HG02798 (cell line): ENCODE measurements at regions not wholly inside any gene's neighbourhood (a gene's known extent, or its start where the extent isn't known, plus 50 kb on each side); places are given as distances from the start of the nearest gene placed in this dataset.

Source experiments
- ATAC-seq: cut with Tn5 transposase; IDR thresholded peaks from one replicate; pipeline ENCODE4 v1.9.1; 2021; ENCODE audit warnings: mild to moderate bottlenecking; ENCODE audit not compliant: unreplicated experiment, poor library complexity

- ATAC-seq = no peak
These were observed 265.8 kb upstream of the IRX4 start for GRCh38 chr5:2148312-2149194.

- no peak for ATAC-seq
These were observed 265.0 kb upstream of the IRX4 start for GRCh38 chr5:2147504-2148311.

- no peak for ATAC-seq
These were observed 261.1 kb upstream of the IRX4 start for GRCh38 chr5:2143646-2144353.

GRCh38 chr5:2143088-2143487 lies 260.4 kb upstream of the IRX4 start:
- no peak for ATAC-seq

- ATAC-seq = no peak
These were observed 259.8 kb upstream of the IRX4 start for GRCh38 chr5:2142456-2142954.

- no peak for ATAC-seq
These were observed 258.7 kb upstream of the IRX4 start for GRCh38 chr5:2141254-2142000.

- no peak for ATAC-seq
These were observed 257.9 kb upstream of the IRX4 start for GRCh38 chr5:2140501-2141175.

- ATAC-seq = no peak
These were observed 256.8 kb upstream of the IRX4 start for GRCh38 chr5:2139478-2139877.

- no peak for ATAC-seq
These were observed 256.2 kb upstream of the IRX4 start for GRCh38 chr5:2138896-2139295.

- ATAC-seq = no peak
These were observed 254.8 kb upstream of the IRX4 start for GRCh38 chr5:2137444-2138050.

GRCh38 chr5:2136728-2137333 lies 254.1 kb upstream of the IRX4 start:
- no peak for ATAC-seq

- no peak for ATAC-seq
These were observed 253.1 kb upstream of the IRX4 start for GRCh38 chr5:2135833-2136232.

GRCh38 chr5:2135354-2135753 lies 252.6 kb upstream of the IRX4 start:
- no peak for ATAC-seq

GRCh38 chr5:2134543-2135292 lies 252.0 kb upstream of the IRX4 start:
- no peak for ATAC-seq

- no peak for ATAC-seq
These were observed 251.2 kb upstream of the IRX4 start for GRCh38 chr5:2133936-2134335.

- ATAC-seq = no peak
These were observed 250.4 kb upstream of the IRX4 start for GRCh38 chr5:2133080-2133479.

GRCh38 chr5:2132497-2132847 lies 249.7 kb upstream of the IRX4 start:
- no peak for ATAC-seq
